Esophagus squamous epithelium (tissue), 5 donors: ENCODE measurements at regions not wholly inside any gene's neighbourhood (a gene's known extent, or its start where the extent isn't known, plus 50 kb on each side); places are given as distances from the start of the nearest gene placed in this dataset.

Source experiments
- DNase-seq: peaks from one replicate; lab custom pipeline; 2025; lab: John Stamatoyannopoulos, UW
- H3K27ac ChIP-seq, 4 donors: fragments of 200-600 bp; sonication (generic); one replicate each; pipeline ENCODE4 v1.5.1; 2016 to 2019; ENCODE audit warnings: mild to moderate bottlenecking in 1 of 4
- H3K27me3 ChIP-seq, 4 donors: fragments of 200-600 bp; sonication (generic); 1 replicate in 3 of 4; 2 replicates in 1 of 4; pipeline versions ENCODE4 v1.5.1 to v1.6.0; 2017 to 2021; ENCODE audit warnings: antibody characterized with exemption in 1 of 4
- H3K36me3 ChIP-seq, 3 donors: fragments of 200-600 bp; sonication (generic); one replicate each; pipeline ENCODE4 v1.5.1; 2016 to 2019
- H3K4me1 ChIP-seq, 3 donors: fragments of 200-600 bp; sonication (generic); one replicate each; pipeline ENCODE4 v1.5.1; 2017 to 2019
- H3K4me3 ChIP-seq, 4 donors: fragments of 200-600 bp; sonication (generic); 1 replicate in 3 of 4; 2 replicates in 1 of 4; pipeline ENCODE4 v1.5.1; 2016 to 2019; ENCODE audit warnings: mild to moderate bottlenecking in 2 of 4, moderate library complexity in 1 of 4
- H3K9me3 ChIP-seq, 3 donors: fragments of 200-600 bp; sonication (generic); one replicate each; pipeline ENCODE4 v1.5.1; 2016 to 2019
- CTCF ChIP-seq, 6 experiments: fragments of 450-650 bp in 4 of 6; fragments of 200-600 bp in 2 of 6; sonication (generic) in 2 of 6; IDR thresholded peaks; one replicate each; pipeline ENCODE4 v1.5.1; 2016 to 2019; ENCODE audit warnings: antibody characterized with exemption in 6 of 6, mild to moderate bottlenecking in 4 of 6, moderate library complexity in 4 of 6
- POLR2A ChIP-seq, 4 donors: fragments of 450-650 bp; IDR thresholded peaks; one replicate each; pipeline ENCODE4 v1.6.1; 2017; ENCODE audit warnings: antibody characterized with exemption in 4 of 4, mild to moderate bottlenecking in 4 of 4, moderate library complexity in 3 of 4
- WGBS, 2 donors: methylation state at CpG; one replicate each; pipeline ENCODE4 v1.1.5; 2018; 5-methylcytosine and 5-hydroxymethylcytosine counted together
- intact Hi-C: fragments of 100-400 bp; cut with DNase I; formaldehyde crosslinking; loops from one replicate; pipeline ENCODE4 v1.15.0; 2022
- donor health status: DM: yes; HTN: yes; CAD: no.

DNA sequence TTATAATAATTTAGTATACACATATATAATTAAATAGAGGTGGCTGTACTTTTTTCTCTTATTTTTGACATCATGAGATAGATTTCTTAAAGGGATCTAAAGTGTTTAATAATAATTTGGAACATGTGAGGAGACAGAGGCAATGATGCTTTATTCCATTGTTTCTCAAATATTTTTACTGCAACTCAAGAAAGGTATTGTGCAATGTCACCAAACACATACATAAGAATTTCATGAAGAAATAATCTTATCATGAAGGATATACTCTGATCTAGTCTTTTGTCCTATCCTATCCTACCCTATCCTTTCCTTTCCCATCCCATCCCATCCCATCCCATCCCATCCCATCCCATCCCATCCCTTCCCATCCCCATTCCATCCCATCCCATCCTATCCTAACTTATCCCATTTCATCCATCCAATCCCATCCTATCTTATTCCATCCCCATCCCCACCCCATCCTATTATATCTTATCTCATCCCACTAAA is 232.1 kb upstream of the SMIM21 start:
- Histone ChIP-seq H3K4me3 (no peak overlapping the region), H3K9me3 (peaks cover 0 to 8% (median 0%) of the 10 kb centered on the region in 3 donors), H3K27ac (no peak overlapping the region), H3K36me3 (no peaks in the 10 kb centered on the region), H3K27me3 (no peaks in the 10 kb centered on the region), H3K4me1 (no peaks in the 10 kb centered on the region)
- no peak for DNase-seq
- TF ChIP-seq CTCF (IDR thresholded peaks at IDR 0.05) = no peak
- no peak for TF ChIP-seq POLR2A (IDR thresholded peaks at IDR 0.05)
- intact Hi-C loops = no loop called here

- no peak for TF ChIP-seq CTCF (IDR thresholded peaks at IDR 0.05)
- TF ChIP-seq POLR2A (IDR thresholded peaks at IDR 0.05) = no peak
- peaks cover 0 to 8% (median 0%) of the 10 kb centered on the region in 3 donors for H3K9me3 ChIP-seq
- no peaks in the 10 kb centered on the region for H3K36me3 ChIP-seq
- H3K4me3 ChIP-seq = no peak overlapping the region
- no peaks in the 10 kb centered on the region for H3K27me3 ChIP-seq
- DNase-seq = no peak
- intact Hi-C loops = no loop called here
- no peaks in the 10 kb centered on the region for H3K4me1 ChIP-seq
- H3K27ac ChIP-seq = no peak overlapping the region
- WGBS, 2 donors = 53 to 63% methylated on average over 4 to 5 of the region's 5 CpGs
These were observed 230.8 kb upstream of the SMIM21 start for GRCh38 chr18:75658330-75658729.

- Histone ChIP-seq H3K4me3 (no peak overlapping the region), H3K27me3 (no peaks in the 10 kb centered on the region), H3K36me3 (no peaks in the 10 kb centered on the region), H3K27ac (no peak overlapping the region), H3K9me3 (peaks cover 0 to 4% (median 0%) of the 10 kb centered on the region in 3 donors), H3K4me1 (no peaks in the 10 kb centered on the region)
- WGBS, 2 donors = 79 to 82% methylated on average over 6 of the region's 6 CpGs
- TF ChIP-seq POLR2A (IDR thresholded peaks at IDR 0.05) (no peak), CTCF (IDR thresholded peaks at IDR 0.05) (no peak)
- no peak for DNase-seq
- intact Hi-C loops = no loop called here
These were observed 229.2 kb upstream of the SMIM21 start for GRCh38 chr18:75656563-75657247.

GRCh38 chr18:75656035-75656434 is 228.5 kb upstream of the SMIM21 start:
- DNase-seq = no peak

More at GRCh38 chr18:75656035-75656434, 228.5 kb upstream of the SMIM21 start:
- 62% methylated on average over 7 of the region's 7 CpGs for WGBS, 2 donors
- Histone ChIP-seq H3K4me3 (no peak overlapping the region), H3K27me3 (no peaks in the 10 kb centered on the region), H3K9me3 (peaks cover 0 to 4% (median 0%) of the 10 kb centered on the region in 3 donors), H3K4me1 (no peaks in the 10 kb centered on the region), H3K27ac (no peak overlapping the region), H3K36me3 (no peaks in the 10 kb centered on the region)
- intact Hi-C loops = no loop called here
- no peak for TF ChIP-seq CTCF (IDR thresholded peaks at IDR 0.05)
- TF ChIP-seq POLR2A (IDR thresholded peaks at IDR 0.05) = no peak
